GM10248 (cell line): ENCODE measurements at regions not wholly inside any gene's neighbourhood (a gene's known extent, or its start where the extent isn't known, plus 50 kb on each side); places are given as distances from the start of the nearest gene placed in this dataset.

ENCODE experiments used
- CTCF ChIA-PET: fragments of 300-600 bp; sonication (Branson Sonifier 250); formaldehyde crosslinking; extraction: SDS; loops from one replicate; lab custom pipeline; 2021; ENCODE audit warnings: antibody characterized with exemption; lab: Yijun Ruan, JAX
- POLR2A ChIA-PET: fragments of 350-650 bp; sonication (Branson Sonifier 250); formaldehyde crosslinking; extraction: SDS; loops from one replicate; lab custom pipeline; 2020; ENCODE audit warnings: antibody characterized with exemption; lab: Yijun Ruan, JAX
- DNase-seq: peaks from one replicate; pipeline ENCODE4 v3.0.0; 2012; ENCODE audit errors: extremely low spot score
- CTCF ChIP-seq: IDR thresholded peaks from 2 replicates; pipeline ENCODE4 v1.5.1; 2012; ENCODE audit warnings: mild to moderate bottlenecking, low read depth; ENCODE audit errors: extremely low read depth, missing control alignments, control extremely low read depth

GRCh38 chrX:94418065-94418464 is 744.1 kb downstream of the FAM133A start:
- ChIA-PET POLR2A (no interaction called here), CTCF (no interaction called here)
- DNase-seq: no peak
- TF ChIP-seq CTCF: no peak

GRCh38 chrX:94424456-94424855 is 750.5 kb downstream of the FAM133A start:
- CTCF ChIA-PET: no interaction called here
- POLR2A ChIA-PET: no interaction called here
- TF ChIP-seq CTCF: no peak
- DNase-seq: no peak

- no peak for DNase-seq
- CTCF ChIA-PET: no interaction called here
- POLR2A ChIA-PET: no interaction called here
- no peak for TF ChIP-seq CTCF
Observed at GRCh38 chrX:94430091-94430490, 756.1 kb downstream of the FAM133A start.

GRCh38 chrX:94435799-94436198 is 761.8 kb downstream of the FAM133A start:
- no peak for DNase-seq
- TF ChIP-seq CTCF: no peak
- ChIA-PET POLR2A (no interaction called here), CTCF (no interaction called here)

GRCh38 chrX:94454159-94454558 is 780.2 kb downstream of the FAM133A start:
- CTCF ChIA-PET: no interaction called here
- TF ChIP-seq CTCF: no peak
- POLR2A ChIA-PET: no interaction called here
- no peak for DNase-seq

GRCh38 chrX:94454606-94455005 is 780.6 kb downstream of the FAM133A start:
- TF ChIP-seq CTCF: no peak
- ChIA-PET POLR2A (no interaction called here), CTCF (no interaction called here)
- DNase-seq: no peak

- POLR2A ChIA-PET: no interaction called here
- TF ChIP-seq CTCF: no peak
- CTCF ChIA-PET: no interaction called here
- DNase-seq: no peak
Observed at GRCh38 chrX:94455782-94456181, 781.8 kb downstream of the FAM133A start.
